ENCODE measurements at regions not wholly inside any gene's neighbourhood (a gene's known extent, or its start where the extent isn't known, plus 50 kb on each side); places are given as distances from the start of the nearest gene placed in this dataset.

GRCh38 chr3:69560116-69560515 is 174.2 kb upstream of the FRMD4B start:
- H3K27me3 ChIP-seq (ENCODE audit: insufficient read depth, low read depth) = no peaks in the 10 kb centered on the region
- H4K20me1 ChIP-seq (ENCODE audit: insufficient read depth) = no peaks in the 10 kb centered on the region
- H3K9ac ChIP-seq = no peak overlapping the region
- no peak overlapping the region for H3K4me3 ChIP-seq (IDR thresholded peaks at IDR 0.05; ENCODE audit: insufficient read depth, low read depth, low read length)
- H3K27ac ChIP-seq = no peak overlapping the region
- TF ChIP-seq CTCF (conservative IDR thresholded peaks at IDR 0.05; ENCODE audit: low read depth, low read length) = no peak
- H3K36me3 ChIP-seq (ENCODE audit: insufficient read depth) = no peaks in the 10 kb centered on the region
- H2AFZ ChIP-seq (ENCODE audit: low read depth) = no peak overlapping the region
- H3K4me2 ChIP-seq = no peak overlapping the region
- no peaks in the 10 kb centered on the region for H3K79me2 ChIP-seq (ENCODE audit: insufficient read depth, low read depth)
- H3K4me1 ChIP-seq (ENCODE audit: low read depth, poor library complexity, severe bottlenecking) = no peaks in the 10 kb centered on the region

GRCh38 chr3:69558912-69559311 is 173.0 kb upstream of the FRMD4B start:
- H3K4me3 ChIP-seq (IDR thresholded peaks at IDR 0.05; ENCODE audit: insufficient read depth, low read depth, low read length) = no peak overlapping the region

DNA sequence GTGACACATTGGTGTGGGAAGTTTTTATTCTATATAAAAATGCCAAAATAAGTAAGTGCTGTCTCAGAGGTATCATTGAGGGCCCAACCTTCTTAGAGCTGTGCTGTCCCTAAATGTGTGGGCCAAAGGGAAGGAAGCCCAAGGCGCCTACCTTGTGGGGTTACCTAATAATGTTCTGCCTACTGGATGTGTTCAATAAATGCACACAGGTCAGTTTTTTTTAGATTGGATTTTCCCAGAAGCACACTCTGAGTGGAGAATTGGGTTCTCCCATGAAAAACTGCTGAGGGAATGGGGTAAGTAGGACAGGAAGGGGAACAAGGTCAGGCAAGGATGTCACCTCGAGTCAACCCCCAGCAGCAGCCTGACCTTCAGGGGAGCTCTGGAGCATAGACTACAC is 168.7 kb upstream of the FRMD4B start:
- H3K79me2 ChIP-seq (ENCODE audit: insufficient read depth, low read depth) = no peaks in the 10 kb centered on the region
- TF ChIP-seq CTCF (conservative IDR thresholded peaks at IDR 0.05; ENCODE audit: low read depth, low read length) = no peak
- no peaks in the 10 kb centered on the region for H3K27me3 ChIP-seq (ENCODE audit: insufficient read depth, low read depth)
- no peak overlapping the region for H3K4me3 ChIP-seq (IDR thresholded peaks at IDR 0.05; ENCODE audit: insufficient read depth, low read depth, low read length)
- no peak overlapping the region for H3K4me2 ChIP-seq
- H2AFZ ChIP-seq (ENCODE audit: low read depth) = no peak overlapping the region
- H4K20me1 ChIP-seq (ENCODE audit: insufficient read depth) = no peaks in the 10 kb centered on the region
- no peaks in the 10 kb centered on the region for H3K36me3 ChIP-seq (ENCODE audit: insufficient read depth)
- no peaks in the 10 kb centered on the region for H3K4me1 ChIP-seq (ENCODE audit: low read depth, poor library complexity, severe bottlenecking)
- no peak overlapping the region for H3K9ac ChIP-seq
- H3K27ac ChIP-seq = no peak overlapping the region

More at GRCh38 chr3:69558912-69559311, 173.0 kb upstream of the FRMD4B start:
- H3K27me3 ChIP-seq (ENCODE audit: insufficient read depth, low read depth) = no peaks in the 10 kb centered on the region
- no peak overlapping the region for H3K9ac ChIP-seq
- no peaks in the 10 kb centered on the region for H3K79me2 ChIP-seq (ENCODE audit: insufficient read depth, low read depth)
- H3K36me3 ChIP-seq (ENCODE audit: insufficient read depth) = no peaks in the 10 kb centered on the region
- no peak for TF ChIP-seq CTCF (conservative IDR thresholded peaks at IDR 0.05; ENCODE audit: low read depth, low read length)
- no peaks in the 10 kb centered on the region for H4K20me1 ChIP-seq (ENCODE audit: insufficient read depth)
- H3K4me1 ChIP-seq (ENCODE audit: low read depth, poor library complexity, severe bottlenecking) = no peaks in the 10 kb centered on the region
- H3K4me2 ChIP-seq = no peak overlapping the region
- no peak overlapping the region for H3K27ac ChIP-seq
- no peak overlapping the region for H2AFZ ChIP-seq (ENCODE audit: low read depth)

- Histone ChIP-seq H3K27me3 (ENCODE audit: insufficient read depth, low read depth) (no peaks in the 10 kb centered on the region), H3K27ac (no peak overlapping the region), H2AFZ (ENCODE audit: low read depth) (no peak overlapping the region), H3K4me3 (IDR thresholded peaks at IDR 0.05; ENCODE audit: insufficient read depth, low read depth, low read length) (no peak overlapping the region), H3K36me3 (ENCODE audit: insufficient read depth) (no peaks in the 10 kb centered on the region), H4K20me1 (ENCODE audit: insufficient read depth) (no peaks in the 10 kb centered on the region), H3K9ac (no peak overlapping the region), H3K79me2 (ENCODE audit: insufficient read depth, low read depth) (no peaks in the 10 kb centered on the region), H3K4me1 (ENCODE audit: low read depth, poor library complexity, severe bottlenecking) (no peaks in the 10 kb centered on the region), H3K4me2 (no peak overlapping the region)
- no peak for TF ChIP-seq CTCF (conservative IDR thresholded peaks at IDR 0.05; ENCODE audit: low read depth, low read length)
Measured at GRCh38 chr3:69553888-69554287, 168.0 kb upstream of the FRMD4B start.

Measured in KMS-11 (cell line).